Fibroblast of the aortic adventitia (primary cell): ENCODE measurements at regions not wholly inside any gene's neighbourhood (a gene's known extent, or its start where the extent isn't known, plus 50 kb on each side); places are given as distances from the start of the nearest gene placed in this dataset.

Source experiments
- DNase-seq: peaks from one replicate; pipeline ENCODE4 v3.0.0-alpha.2; 2010; ENCODE audit warnings: low read depth
- H3K4me3 ChIP-seq: 2 replicates; pipeline ENCODE4 v1.5.1; 2011; ENCODE audit warnings: low read depth, mild to moderate bottlenecking, control low read depth, low read length, moderate library complexity
- TF ChIP-seq, protein P1 (sequence below): IDR thresholded peaks from 2 replicates; pipeline ENCODE4 v1.5.1; 2011; ENCODE audit warnings: mild to moderate bottlenecking, low read length, control low read depth, inconsistent platforms; ENCODE audit not compliant: insufficient read depth

DNA sequence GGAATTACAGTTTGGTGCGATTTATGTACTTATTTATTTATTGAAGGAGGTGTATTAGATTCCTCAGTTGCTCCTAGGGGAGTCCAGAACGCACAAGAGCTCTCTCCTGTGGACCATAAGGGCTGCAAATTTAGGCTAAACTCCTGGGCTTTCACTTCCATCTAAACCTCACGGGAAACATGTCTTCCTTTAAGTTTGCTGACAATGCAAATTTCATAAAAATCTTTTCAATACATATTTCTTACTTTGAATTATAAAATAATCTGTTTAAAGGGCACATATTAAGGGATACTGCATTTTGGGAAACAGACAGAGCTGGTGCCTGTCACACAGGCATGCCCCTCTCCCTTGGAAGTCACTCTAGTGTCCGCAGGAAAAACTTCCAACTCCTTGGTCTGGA, 438.0 kb upstream of the CPEB2 start:
- DNase-seq: no peak
- TF ChIP-seq, protein P1, sequence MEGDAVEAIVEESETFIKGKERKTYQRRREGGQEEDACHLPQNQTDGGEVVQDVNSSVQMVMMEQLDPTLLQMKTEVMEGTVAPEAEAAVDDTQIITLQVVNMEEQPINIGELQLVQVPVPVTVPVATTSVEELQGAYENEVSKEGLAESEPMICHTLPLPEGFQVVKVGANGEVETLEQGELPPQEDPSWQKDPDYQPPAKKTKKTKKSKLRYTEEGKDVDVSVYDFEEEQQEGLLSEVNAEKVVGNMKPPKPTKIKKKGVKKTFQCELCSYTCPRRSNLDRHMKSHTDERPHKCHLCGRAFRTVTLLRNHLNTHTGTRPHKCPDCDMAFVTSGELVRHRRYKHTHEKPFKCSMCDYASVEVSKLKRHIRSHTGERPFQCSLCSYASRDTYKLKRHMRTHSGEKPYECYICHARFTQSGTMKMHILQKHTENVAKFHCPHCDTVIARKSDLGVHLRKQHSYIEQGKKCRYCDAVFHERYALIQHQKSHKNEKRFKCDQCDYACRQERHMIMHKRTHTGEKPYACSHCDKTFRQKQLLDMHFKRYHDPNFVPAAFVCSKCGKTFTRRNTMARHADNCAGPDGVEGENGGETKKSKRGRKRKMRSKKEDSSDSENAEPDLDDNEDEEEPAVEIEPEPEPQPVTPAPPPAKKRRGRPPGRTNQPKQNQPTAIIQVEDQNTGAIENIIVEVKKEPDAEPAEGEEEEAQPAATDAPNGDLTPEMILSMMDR: no peak
- H3K4me3 ChIP-seq: no peak overlapping the region

DNA sequence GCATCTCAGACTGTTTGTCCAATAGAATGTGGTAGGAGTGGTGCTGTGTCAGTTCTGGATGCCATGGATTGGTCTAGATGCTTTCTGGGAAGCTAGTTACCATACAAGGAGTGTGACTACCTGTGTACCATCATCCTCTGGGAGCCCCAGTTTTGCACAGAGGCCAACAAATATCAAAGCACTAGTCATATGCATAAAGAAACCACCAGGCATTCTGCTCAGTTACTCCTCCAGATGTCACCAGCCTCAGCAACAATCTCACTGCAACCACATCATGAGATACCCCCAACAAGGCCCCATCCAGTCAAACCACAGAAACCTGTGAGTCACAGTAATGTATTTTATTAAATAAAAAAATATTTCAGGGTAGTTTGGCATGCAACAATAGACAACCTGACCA, 435.8 kb upstream of the CPEB2 start:
- peak; percentile 1 for DNase-seq
- TF ChIP-seq, protein P1: no peak

DNA sequence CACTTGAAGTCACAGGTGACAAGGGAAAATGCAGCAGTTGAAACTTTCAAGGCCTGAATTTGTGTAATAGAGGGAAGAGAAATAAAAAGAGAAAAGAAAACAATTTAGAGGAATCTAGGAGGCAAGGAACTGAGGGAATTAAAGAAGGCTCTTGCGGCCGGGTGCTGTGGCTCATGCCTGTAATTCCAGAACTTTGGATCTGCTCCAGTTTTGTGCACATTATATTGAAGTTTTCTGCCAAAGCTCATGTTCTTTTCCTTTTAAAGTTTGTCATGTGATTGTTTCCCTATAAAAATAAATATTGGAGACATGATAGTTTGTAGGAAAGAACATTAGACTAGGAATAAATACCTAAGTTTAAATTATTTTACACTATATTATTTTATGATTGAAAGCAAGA, 433.9 kb upstream of the CPEB2 start:
- no peak overlapping the region for H3K4me3 ChIP-seq
- DNase-seq: no peak
- TF ChIP-seq, protein P1: no peak

More for the DNA sequence above, 435.8 kb upstream of the CPEB2 start:
- H3K4me3 ChIP-seq: no peak overlapping the region

DNA sequence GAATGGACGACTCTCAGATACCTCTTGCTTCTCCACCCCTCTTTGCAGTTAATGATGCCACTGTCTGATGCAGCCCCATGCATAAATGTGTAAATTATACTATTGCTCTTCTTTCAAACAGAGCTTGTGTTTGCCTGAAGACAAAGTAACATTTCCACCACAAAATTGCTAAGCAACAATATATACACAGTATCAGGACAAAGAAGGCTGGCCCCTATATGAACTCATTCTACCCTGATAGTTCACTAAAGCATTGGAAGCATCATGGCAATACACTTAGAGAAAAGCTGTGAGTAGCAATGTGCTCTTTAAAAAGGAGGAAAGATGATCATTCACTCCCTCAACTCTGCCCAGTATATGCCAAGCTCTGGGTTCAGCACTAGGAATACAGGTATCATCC, 427.0 kb upstream of the CPEB2 start:
- DNase-seq: no peak
- TF ChIP-seq, protein P1: no peak
- H3K4me3 ChIP-seq: no peak overlapping the region

DNA sequence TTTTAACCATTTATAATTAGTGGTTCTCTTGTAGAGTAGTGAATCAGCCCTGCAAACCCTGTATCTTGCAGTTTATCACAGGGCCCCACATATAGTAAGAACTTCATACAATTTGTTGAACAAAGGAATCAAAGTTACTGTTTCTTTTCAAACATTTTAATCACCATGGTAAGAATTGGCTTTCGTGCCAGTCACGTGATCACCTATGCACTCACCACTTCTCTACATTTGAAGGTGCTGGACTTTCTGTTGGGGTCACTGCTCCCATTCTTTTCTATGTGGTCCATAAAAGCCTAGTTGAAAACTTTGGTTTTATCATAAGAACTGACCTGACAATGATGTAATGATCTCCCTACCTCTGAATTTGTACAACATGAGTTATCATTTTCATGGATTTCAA, 426.4 kb upstream of the CPEB2 start:
- DNase-seq: no peak
- TF ChIP-seq, protein P1: no peak
- no peak overlapping the region for H3K4me3 ChIP-seq

DNA sequence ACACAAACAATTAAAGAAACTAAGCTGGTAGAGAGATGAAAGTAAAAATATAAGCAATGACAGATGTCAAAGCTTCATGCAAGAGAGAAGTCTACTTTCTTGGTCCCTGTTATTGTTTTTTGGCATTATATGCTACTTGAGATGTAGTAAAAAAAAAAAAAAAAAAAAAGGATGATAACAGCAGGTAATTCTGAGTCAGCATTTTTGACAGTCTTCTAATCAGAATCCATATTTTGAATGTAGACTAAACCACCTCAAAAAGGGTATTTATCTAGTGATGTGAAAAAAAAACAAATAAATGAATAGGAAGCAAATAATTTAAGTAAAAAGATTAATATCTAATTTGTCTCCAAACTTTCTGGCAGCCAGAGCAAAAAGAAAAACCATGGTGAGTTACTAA, 422.2 kb upstream of the CPEB2 start:
- DNase-seq: no peak
- TF ChIP-seq, protein P1: no peak
- no peak overlapping the region for H3K4me3 ChIP-seq

DNA sequence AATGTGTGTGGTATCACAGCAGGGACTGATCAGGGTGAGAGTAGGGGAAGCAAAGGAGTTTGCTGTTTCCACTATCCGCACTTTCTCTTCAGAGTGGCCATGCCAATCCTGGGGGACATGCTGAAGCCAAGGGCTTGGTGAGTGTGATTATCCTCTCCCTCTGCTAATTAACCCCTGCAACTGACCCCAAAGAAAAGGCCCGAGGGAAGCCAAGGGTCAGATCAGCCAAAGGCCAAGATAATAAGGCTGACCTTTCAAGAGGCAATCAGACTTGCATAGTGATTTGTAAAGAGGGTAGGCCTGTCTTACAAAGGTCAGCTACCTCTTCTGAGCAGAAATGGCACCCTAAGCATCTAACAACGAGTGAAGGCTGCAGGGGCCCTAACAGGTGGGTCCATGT, 420.5 kb upstream of the CPEB2 start:
- no peak overlapping the region for H3K4me3 ChIP-seq
- TF ChIP-seq, protein P1: no peak
- DNase-seq: no peak
